ENCODE measurements at regions not wholly inside any gene's neighbourhood (a gene's known extent, or its start where the extent isn't known, plus 50 kb on each side); places are given as distances from the start of the nearest gene placed in this dataset.

- ChIA-PET CTCF (no interaction called here), POLR2A (no interaction called here)
- TF ChIP-seq CTCF (IDR thresholded peaks at IDR 0.05; ENCODE audit: control extremely low read depth, extremely low read depth, low read depth, missing control alignments): no peak
- DNase-seq (ENCODE audit: extremely low spot score): no peak
Observed at GRCh38 chr13:74703855-74704387, 569.7 kb upstream of the KLF12 start.

- TF ChIP-seq CTCF (IDR thresholded peaks at IDR 0.05; ENCODE audit: control extremely low read depth, extremely low read depth, low read depth, missing control alignments): no peak
- ChIA-PET CTCF (no interaction called here), POLR2A (no interaction called here)
- no peak for DNase-seq (ENCODE audit: extremely low spot score)
Observed at GRCh38 chr13:74696148-74696922, 562.1 kb upstream of the KLF12 start.

- DNase-seq (ENCODE audit: extremely low spot score): no peak
- ChIA-PET POLR2A (no interaction called here), CTCF (no interaction called here)
- TF ChIP-seq CTCF (IDR thresholded peaks at IDR 0.05; ENCODE audit: control extremely low read depth, extremely low read depth, low read depth, missing control alignments): no peak
Observed at GRCh38 chr13:74695021-74695800, 561.0 kb upstream of the KLF12 start.

- CTCF ChIA-PET: interaction anchor here (1.0 kb wide), 1 partner anchor 8 kb away, joined by 3 read pairs; no protein-coding TSS in a partner anchor
- POLR2A ChIA-PET: no interaction called here
Observed at GRCh38 chr13:74687442-74688182, 553.4 kb upstream of the KLF12 start.

GRCh38 chr13:74683411-74683810 lies 549.2 kb upstream of the KLF12 start:
- no peak for TF ChIP-seq CTCF (IDR thresholded peaks at IDR 0.05; ENCODE audit: control extremely low read depth, extremely low read depth, low read depth, missing control alignments)
- ChIA-PET CTCF (interaction anchor here (1.4 kb wide), 1 partner anchor 536 kb away, joined by 3 read pairs; no protein-coding TSS in a partner anchor), POLR2A (no interaction called here)
- DNase-seq (ENCODE audit: extremely low spot score): no peak

More at GRCh38 chr13:74687442-74688182, 553.4 kb upstream of the KLF12 start:
- TF ChIP-seq CTCF (IDR thresholded peaks at IDR 0.05; ENCODE audit: control extremely low read depth, extremely low read depth, low read depth, missing control alignments): no peak
- no peak for DNase-seq (ENCODE audit: extremely low spot score)

- ChIA-PET CTCF (no interaction called here), POLR2A (no interaction called here)
- TF ChIP-seq CTCF (IDR thresholded peaks at IDR 0.05; ENCODE audit: control extremely low read depth, extremely low read depth, low read depth, missing control alignments): no peak
- DNase-seq (ENCODE audit: extremely low spot score): no peak
Observed at GRCh38 chr13:74682746-74683145, 548.5 kb upstream of the KLF12 start.

All from GM10248 (cell line).